ENCODE measurements at regions not wholly inside any gene's neighbourhood (a gene's known extent, or its start where the extent isn't known, plus 50 kb on each side); places are given as distances from the start of the nearest gene placed in this dataset.
A peak's percentile ranks its signal among the peaks of the same experiment; 100 is the strongest.

GRCh38 chr4:38381788-38382187 is 282.2 kb upstream of the KLF3 start:
- TF ChIP-seq, protein P1, sequence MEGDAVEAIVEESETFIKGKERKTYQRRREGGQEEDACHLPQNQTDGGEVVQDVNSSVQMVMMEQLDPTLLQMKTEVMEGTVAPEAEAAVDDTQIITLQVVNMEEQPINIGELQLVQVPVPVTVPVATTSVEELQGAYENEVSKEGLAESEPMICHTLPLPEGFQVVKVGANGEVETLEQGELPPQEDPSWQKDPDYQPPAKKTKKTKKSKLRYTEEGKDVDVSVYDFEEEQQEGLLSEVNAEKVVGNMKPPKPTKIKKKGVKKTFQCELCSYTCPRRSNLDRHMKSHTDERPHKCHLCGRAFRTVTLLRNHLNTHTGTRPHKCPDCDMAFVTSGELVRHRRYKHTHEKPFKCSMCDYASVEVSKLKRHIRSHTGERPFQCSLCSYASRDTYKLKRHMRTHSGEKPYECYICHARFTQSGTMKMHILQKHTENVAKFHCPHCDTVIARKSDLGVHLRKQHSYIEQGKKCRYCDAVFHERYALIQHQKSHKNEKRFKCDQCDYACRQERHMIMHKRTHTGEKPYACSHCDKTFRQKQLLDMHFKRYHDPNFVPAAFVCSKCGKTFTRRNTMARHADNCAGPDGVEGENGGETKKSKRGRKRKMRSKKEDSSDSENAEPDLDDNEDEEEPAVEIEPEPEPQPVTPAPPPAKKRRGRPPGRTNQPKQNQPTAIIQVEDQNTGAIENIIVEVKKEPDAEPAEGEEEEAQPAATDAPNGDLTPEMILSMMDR (conservative IDR thresholded peaks at IDR 0.05; ENCODE audit: low read depth, low read length): no peak
- no peak overlapping the region for H3K4me3 ChIP-seq (ENCODE audit: low read depth, low read length)
- DNase-seq (ENCODE audit: low read depth): no peak

GRCh38 chr4:38382520-38382919 is 281.5 kb upstream of the KLF3 start:
- TF ChIP-seq, protein P1 (conservative IDR thresholded peaks at IDR 0.05; ENCODE audit: low read depth, low read length): no peak
- DNase-seq (ENCODE audit: low read depth): no peak
- H3K4me3 ChIP-seq (ENCODE audit: low read depth, low read length): no peak overlapping the region

- TF ChIP-seq, protein P1 (conservative IDR thresholded peaks at IDR 0.05; ENCODE audit: low read depth, low read length): no peak
- no peak for DNase-seq (ENCODE audit: low read depth)
Observed at GRCh38 chr4:38383646-38384121, 280.3 kb upstream of the KLF3 start.

GRCh38 chr4:38385093-38386004 is 278.6 kb upstream of the KLF3 start:
- DNase-seq (ENCODE audit: low read depth): peak; percentile 87
- H3K4me3 ChIP-seq (ENCODE audit: low read depth, low read length): peak overlapping the region; percentile 11
- TF ChIP-seq, protein P1 (conservative IDR thresholded peaks at IDR 0.05; ENCODE audit: low read depth, low read length): no peak

More at GRCh38 chr4:38383646-38384121, 280.3 kb upstream of the KLF3 start:
- H3K4me3 ChIP-seq (ENCODE audit: low read depth, low read length): no peak overlapping the region

GRCh38 chr4:38386005-38386551 is 277.9 kb upstream of the KLF3 start:
- DNase-seq (ENCODE audit: low read depth): peak; percentile 80
- H3K4me3 ChIP-seq (ENCODE audit: low read depth, low read length): no peak overlapping the region
- TF ChIP-seq, protein P1 (conservative IDR thresholded peaks at IDR 0.05; ENCODE audit: low read depth, low read length): no peak

- no peak overlapping the region for H3K4me3 ChIP-seq (ENCODE audit: low read depth, low read length)
- no peak for DNase-seq (ENCODE audit: low read depth)
- TF ChIP-seq, protein P1 (conservative IDR thresholded peaks at IDR 0.05; ENCODE audit: low read depth, low read length): no peak
Observed at GRCh38 chr4:38386654-38387188, 277.3 kb upstream of the KLF3 start.
